GM18909 (cell line): ENCODE measurements at regions not wholly inside any gene's neighbourhood (a gene's known extent, or its start where the extent isn't known, plus 50 kb on each side); places are given as distances from the start of the nearest gene placed in this dataset.

Source experiments
- ATAC-seq: cut with Tn5 transposase; IDR thresholded peaks from one replicate; pipeline ENCODE4 v1.9.1; 2021; ENCODE audit warnings: mild to moderate bottlenecking; ENCODE audit not compliant: unreplicated experiment, poor library complexity

DNA sequence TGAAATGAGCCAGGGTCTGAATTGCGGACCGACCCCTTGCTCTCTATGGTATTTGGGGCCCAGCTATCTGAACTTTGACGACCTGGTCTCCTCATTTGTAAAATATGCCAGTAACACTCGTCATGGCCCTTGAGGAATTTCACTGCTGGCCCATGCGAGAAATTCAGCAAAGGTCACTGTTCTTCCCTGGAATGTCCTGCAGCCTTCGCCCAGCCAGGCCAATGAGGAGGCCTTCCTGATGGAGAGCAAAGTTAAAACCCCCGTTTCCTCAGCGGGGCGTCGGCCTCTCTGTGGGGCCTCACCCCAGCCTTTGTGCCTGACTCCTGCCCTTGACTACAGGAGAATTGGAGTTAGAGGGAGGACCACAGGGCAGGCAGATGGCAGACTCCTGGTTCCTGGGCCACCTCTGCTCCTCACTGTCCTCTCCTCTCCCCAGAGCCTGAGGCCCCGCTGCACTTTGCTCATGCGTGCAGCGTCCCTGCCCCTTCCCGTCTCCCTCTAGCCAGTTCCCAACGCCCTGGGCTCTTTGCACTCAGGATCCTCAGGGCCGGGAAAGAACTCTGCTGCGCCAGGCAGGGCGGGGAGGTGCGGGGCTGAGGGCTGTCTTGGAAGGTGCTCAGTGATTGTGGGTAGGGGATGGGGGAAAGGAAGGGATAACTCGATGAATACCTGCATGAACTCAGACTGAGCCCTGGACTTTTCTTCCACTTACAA is 257.0 kb upstream of the RAB6C start:
- ATAC-seq = no peak

DNA sequence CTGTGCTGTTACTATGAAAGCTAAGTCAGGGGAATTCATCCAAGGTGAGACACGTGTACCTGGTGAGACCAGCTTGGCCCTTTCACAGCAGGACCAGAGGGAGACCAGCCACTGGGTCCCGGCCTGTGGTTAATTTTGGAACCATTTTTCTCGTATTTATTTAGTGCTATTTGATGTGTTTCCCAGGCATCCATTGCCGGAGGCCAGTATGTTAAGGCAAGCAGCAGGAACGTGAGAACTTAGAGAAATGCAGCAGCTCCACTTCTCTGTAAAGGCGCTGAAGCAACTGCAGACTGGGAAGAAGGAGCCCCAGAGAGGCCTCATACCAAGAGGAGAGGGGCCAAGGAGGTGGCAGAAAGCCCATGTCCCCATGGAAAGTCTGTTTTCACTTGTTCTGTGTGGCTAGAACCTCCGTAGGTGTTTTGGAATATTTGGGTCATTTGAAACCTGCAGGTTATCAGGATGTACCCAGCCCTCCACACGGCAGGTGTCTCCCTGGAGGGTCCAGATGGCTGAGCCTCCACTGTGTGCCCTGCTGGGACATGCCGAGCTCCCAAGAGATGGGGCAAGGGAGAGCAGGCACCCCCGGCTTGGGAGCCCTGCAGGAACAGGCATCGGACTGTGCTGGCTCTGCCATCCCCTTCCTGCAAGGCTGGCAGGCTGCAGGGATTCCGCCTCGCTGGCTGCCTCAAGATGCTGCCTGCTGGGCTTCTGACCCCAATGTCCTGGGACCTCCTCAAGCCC is 256.0 kb upstream of the RAB6C start:
- no peak for ATAC-seq

DNA sequence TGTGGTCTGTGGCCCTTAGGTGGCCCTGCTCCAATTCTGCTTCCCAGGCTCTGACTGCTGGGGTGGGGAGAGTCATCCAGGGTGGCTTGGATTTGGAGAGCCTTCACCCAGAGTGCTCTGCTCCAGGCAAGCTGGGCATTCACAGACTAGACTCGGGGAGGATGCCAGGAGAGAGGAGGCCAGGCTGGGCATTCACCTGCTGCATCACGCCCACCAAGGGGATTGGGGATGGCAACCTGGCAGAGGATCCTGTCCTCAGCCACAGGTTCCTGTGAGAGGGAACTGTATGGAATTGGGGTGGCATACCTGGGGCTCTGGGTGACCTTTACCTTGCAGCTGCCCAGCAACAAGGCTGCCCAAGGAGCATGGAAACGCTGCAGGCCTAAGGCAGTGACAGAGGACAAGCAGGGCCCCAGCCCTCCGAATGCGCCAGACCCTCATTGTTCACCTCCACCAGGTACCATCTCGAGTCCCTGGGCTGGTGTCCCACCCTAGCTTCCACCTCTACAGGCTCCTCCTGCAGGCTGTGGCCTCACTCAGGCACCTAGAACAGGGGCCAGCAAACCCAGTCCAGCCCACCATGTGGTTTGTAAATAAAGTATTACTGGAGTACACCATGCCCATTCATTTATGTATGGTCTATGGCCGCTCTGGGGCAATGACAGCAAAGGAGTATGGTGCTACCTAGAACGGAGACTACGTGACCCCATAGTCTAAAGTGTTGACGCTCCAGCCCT is 255.3 kb upstream of the RAB6C start:
- no peak for ATAC-seq

DNA sequence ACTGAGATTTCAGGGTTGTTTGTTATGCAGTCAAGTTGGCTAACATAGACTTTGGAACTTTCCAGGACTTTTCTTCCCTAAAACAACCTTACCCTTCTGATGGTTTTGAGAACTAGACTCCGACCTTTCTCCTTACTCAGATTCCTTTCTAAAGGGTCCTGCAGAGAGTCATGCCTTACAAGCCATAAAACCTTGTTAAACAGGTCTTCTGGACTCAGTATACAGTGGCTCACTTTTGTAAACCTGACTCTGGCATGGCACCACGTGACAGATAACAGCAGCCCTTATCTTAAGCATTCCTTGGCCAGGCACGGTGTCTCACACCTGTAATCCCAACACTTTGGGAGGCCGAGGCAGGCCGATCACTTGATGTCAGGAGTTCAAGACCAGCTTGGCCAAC is 253.2 kb upstream of the RAB6C start:
- ATAC-seq = no peak

DNA sequence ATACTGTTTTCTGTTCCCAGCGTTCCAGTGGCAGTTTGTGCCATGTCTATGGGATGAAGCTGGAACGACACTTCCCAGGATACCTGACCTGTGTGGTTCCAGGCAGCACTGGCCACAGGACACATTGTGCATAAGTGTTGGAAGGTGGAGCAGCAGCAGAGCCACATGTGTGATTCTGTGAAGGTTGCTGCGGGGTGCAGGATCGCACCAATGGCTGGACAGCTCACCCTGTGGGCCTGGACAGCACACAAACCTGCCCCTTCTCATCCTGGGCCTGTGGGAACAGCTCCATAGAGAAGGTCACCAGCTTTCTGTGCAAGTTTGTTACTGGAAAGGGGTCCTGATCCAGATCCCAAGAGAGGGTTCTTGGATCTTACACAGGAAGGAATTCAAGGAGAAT is 252.2 kb upstream of the RAB6C start:
- ATAC-seq = no peak

DNA sequence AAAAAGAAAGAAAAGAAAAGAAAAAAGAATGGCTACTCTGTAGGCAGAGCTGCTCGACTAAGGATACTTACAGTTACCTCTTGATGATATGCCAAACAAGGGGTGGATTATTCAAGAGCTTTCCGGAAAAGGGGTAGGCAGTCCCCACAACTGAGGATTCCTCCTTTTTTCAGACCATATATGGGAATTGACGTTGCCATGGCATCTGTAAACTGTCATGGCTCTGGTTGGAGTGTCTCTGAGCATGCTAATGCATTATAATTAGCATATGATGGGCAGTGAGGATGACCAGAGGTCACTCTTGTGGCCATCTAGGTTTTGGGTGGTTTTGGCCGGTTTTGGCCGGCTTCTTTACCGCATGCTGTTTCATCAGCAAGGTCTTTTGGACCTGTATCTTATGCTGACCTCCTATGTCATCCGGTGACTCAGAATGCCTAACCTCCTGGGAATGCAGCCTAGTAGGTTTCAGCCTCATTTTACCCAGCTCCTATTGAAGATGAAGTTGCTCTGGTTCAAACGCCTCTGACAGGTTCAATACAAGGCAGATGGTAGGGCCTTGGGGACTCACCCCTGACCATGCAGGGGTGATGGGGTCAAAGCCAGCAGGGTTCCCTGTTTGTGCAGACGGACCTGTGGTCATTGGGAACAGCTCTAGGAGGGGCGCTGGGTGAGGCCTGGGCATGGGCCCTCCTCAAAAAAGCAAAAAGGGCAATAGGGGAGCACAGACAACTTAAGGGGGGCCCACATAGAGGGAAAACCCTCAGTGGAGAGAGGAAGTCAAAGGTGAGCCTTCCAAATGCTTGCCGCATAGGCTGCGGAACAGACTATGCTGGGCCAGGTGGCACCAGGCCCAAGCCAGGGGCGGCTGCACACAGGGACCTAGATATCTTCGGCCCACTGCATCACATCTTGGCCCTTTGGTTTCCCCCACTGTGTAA is 251.2 kb upstream of the RAB6C start:
- ATAC-seq = no peak

DNA sequence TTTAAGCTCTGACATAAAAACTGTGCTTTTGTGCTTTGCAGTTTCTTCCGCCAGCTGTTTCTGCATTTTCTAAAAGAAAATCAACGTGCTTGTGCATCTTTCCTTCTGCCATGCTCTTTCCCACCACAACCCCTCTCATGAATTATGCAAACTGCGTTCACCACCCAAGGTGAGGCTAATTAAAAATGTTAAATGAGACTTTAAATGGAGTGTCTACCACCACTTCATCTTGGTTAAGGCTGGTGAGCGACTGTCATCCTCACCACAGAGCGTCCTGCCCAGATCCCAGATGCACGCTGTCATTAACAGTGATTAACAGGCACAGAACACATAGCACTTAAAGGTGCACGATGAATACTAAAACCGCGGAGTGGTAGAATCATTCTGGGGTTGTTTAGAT is 250.5 kb upstream of the RAB6C start:
- ATAC-seq = no peak

DNA sequence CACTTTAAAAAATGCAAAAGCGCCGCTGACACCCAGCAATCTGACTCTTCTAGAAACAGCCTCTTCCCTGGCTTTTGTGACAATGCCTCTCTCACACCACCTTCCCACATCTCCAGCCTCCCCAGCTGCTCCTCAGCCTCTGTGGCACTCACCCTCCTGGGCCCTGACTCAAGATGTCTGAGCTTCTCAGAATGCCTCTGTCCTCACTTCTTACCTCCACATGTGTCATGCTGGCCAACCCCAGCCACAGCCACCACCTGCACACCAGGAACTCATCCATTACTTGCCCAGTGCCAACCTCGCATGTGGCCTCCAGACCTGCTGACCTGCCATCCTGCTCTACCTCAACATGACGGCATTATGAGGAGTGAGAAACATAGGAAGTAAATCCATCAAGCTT is 249.8 kb upstream of the RAB6C start:
- no peak for ATAC-seq

DNA sequence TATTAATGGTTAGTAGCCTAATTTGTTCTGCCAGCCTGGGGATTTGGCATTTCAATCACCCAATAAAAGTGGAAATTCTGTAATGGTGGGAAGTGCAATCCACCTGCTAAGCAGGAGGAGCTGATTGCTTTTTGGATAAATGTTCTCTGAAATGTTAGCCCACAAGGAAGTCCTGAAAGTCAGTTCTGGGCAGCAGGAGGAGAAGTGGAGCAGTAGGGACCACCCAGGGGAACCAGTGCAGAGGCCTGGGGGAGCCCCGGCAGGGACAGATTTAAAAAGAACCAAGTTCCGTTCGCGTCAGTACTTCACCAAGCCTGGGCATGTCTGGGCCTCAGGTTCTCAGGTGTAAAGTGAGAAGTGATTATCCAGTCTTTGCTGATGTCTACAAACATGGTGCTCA is 248.5 kb upstream of the RAB6C start:
- no peak for ATAC-seq

DNA sequence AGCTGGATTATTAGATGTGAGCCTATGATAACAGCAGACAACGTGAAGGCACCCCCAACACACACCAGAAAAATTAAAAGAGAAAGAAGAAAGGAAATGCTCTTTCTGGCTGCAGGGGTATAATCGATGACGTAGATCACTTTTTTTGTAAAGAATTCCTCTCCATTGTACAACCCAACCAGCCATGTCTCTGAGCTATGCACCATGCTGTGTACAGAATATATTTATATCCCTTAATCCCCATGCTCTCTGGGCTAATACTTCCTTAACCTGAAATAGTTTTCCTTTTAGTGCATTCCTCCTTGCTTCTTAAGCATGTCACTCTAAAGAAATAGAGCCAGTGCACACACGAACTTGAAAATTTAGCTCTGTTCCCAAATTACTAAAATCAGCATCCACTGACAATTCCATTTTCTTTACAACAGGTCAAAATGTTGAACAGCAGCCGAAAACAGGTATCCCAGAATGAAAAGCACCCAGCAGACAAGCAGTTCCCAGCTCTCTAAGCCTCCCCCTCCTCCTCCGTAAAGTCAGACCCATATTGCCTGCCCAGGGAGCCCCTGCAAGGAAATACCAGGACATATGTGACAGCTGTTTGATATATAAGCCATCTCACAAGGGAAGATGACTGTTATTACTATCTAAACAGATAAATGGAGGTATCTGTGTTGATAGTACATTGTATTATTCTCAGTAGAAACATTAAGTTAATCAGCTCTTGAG is 247.4 kb upstream of the RAB6C start:
- ATAC-seq = no peak

DNA sequence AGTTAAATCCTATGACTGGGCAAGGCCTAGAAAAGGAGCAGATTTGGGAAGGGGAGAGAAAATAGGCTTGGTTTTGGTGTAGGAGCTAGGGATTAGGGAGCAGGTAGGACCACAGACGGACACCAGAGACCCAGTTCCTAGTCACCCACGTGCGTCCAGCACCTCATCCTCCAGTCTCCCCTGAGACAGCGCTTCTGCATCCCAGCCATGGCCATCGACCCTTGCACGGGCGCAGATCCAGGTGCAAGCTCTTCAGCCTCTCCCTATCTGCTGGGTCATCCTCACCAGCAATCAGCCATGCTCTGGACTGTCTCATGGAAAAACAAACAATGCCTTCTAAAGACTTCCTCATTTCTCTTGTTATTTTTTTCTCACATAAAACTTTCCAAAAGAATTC is 246.8 kb upstream of the RAB6C start:
- no peak for ATAC-seq

DNA sequence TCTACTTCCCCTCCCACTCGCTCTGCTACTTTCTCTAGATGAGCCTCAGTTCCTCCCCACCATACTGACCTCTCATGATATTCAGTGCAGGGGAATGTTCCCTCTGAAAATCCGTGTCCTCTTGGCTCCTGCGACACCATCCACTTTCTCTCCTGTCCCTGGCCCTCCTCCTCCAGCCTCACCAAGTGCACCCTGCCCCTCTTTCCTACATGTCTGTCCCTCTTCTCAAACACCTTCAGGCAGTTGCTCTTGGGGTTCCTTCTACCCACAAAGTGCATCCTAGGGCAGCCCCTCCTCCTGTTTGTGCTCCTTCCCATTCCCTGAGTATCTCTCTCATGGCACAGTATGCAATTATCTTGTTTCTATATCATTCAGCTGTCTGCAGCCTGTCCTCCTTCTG is 246.4 kb upstream of the RAB6C start:
- no peak for ATAC-seq

DNA sequence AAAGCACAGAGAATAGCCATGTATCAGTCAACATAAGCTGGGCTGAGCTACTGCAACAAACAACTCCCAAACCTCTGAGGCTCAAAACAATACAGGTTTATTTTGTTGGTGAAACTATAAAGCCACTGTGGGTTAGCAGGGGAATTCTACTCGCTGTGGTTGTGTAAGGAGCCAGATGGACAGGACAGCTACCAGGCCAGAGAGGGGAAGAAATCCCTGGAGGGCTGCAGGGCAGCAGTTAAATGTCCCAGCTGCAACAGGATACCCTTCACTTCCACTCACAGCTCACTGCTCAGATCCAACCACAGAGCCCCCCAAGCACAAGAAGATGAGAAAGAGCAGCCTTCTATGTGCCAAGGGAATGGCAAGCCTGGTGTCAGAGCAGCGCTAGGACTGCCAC is 245.9 kb upstream of the RAB6C start:
- no peak for ATAC-seq

DNA sequence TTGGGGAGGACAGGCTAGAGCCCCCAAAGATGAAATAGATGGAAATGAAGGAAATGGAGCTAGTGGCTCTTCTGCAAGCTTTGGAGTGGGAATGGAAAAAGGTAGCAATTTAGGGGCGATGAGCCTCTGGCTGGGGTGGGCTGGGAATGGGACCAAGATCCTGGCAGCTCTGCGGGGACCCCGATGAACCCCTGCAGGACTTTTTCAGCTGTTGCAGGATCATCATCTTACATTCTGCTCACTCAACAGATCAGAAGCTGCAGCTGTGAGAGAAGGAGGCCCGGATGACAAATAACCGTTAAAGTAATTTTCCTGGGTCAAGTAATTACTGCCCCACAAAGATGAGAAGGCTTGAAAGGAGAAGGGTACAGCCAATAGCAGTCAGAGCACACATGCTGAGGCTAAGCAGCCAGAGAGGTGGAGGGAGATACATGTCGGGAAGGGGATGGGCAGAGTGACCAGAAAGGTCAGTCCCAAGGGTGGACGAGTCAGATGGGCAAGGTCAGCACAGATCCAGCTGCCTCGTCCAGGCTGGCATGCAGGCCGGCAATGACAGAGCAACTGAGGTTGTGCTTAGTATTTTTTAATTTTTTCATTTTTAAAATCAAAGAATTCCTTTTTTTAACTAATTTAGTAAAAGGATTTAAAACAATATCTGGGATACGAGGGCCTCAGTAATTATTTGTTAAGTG is 245.0 kb upstream of the RAB6C start:
- ATAC-seq = no peak

DNA sequence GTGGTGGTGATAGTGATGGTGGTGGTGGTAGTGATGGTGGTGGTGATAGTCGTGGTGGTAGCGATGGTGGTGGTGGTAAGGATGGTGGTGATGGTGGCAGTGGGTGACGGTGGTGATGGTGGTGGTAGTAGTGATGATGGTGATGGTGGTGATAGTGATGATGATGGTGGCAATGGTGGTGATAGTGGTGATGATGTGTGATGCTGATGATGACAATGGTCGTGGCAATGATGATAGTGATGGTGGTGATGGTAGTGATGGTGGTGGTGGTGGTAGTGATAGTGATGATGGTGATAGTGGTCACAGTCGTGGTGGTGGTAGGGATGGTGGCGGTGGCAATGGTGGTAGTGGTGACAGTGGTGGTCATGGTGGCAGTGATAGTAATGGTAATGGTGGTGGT is 243.9 kb upstream of the RAB6C start:
- ATAC-seq = no peak

DNA sequence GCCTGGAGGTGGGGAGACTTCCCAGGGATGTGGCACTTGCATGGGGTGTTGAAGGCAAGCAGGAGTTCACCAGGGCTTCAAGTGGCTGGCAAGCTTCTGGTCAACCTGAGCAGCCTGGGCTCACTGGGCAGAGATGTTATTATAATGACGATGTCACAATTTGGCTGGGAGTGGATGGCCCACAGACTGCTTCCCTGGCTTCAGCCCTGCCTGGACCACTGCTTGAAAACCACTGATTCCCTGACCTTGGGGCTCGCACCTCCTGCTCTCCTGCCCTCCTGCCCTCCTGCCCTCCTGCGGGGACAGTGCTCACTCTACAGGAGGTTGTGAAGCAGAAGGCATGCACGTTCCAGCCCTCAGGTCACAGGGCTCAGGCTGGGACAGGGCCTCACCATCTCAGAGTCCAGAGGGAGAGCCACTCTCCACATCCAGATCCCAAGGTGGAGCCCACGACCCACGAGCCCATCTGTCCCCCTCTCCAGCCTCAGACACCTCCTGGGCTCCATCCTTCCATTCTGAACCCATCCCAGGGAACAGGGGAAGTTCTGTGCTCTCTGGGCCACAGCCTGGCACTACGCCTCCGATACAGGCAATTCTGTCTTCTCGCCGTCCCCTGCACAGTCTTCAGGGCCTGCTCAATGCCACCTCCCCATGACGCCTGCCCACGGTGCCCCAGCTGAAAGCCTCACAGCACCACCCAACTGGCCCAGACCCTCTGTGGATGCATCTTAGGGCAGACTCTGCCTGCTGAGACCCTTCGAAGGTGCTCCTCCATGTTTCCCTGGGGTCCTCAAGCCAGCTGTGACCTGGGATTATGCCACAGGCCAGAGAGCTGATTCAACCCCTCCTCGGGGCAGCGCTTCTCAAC is 241.6 kb upstream of the RAB6C start:
- ATAC-seq = no peak

DNA sequence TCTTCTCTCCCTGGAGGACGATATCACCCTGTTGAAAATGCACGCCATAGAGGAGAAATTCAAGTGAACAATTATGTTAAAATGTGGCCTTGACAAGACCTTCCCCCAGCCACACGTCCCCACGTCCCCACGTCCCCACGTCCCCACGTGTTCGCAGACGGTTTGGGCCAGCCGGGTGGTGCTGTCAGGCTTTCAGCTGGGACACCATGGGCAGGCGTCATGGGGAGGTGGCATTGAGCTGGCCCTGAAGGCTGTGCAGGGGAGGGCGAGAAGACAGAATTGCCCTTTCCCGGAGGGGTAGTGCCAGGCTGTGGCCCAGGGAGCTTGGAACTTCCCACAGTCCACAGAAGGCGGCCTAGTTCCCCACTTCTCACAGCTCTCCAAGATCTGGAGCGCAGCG is 240.7 kb upstream of the RAB6C start:
- no peak for ATAC-seq

DNA sequence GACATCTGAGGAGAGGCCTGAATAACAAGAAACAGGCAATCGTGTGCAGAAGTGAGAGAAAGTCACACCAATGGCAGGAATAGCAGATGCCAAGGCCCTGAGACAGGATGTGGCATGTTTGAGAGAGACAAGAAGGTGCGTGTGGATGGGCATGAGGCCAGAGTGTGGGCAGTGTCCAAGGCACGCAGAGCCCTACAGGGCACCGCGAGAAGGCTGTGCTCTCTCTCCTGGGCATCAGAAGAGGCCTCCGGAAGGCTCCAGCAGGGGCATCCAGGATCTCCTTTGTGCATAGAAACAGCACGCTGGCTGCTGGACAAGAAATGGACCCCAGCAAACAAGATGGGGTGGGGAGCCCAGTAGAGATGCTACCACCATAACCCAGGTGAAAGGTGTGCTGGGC is 239.0 kb upstream of the RAB6C start:
- ATAC-seq = no peak
